ENCODE measurements at regions not wholly inside any gene's neighbourhood (a gene's known extent, or its start where the extent isn't known, plus 50 kb on each side); places are given as distances from the start of the nearest gene placed in this dataset.
A peak's percentile ranks its signal among the peaks of the same experiment; 100 is the strongest.

DNA sequence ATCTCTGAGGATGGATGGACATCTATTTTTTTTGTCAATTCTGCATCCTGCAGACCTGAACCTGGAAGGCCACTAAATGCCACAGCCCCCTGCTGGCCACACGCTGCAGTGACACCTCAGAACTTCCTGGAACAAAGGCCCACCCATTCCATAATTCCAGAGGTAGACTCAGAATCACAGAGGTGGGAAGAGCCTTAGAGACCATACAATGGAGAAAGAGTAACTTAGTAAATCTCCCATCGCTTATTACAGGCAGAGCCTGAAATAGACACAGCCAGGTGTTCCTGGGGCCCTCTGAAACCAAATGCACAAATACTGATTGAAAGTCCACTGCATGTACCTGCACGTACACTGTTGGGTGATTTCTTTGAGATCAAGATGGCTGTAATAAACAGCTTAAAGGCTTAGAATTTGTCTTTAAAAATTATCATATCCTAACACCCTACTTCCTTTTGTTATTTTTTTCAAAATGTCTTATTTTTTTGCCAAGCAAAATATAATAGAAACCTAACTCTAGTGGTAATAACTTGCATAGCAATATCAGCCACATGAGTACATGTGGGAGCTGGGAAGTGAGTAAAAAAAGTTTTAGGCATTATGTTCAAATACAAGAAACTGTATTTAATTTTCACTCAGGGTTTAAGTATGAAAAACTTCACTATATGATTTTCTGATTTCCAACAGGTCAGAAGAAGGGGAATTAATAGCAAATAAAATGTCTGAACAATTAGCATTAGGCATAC lies 62.7 kb downstream of the EOMES start:
- TF ChIP-seq, protein P1, sequence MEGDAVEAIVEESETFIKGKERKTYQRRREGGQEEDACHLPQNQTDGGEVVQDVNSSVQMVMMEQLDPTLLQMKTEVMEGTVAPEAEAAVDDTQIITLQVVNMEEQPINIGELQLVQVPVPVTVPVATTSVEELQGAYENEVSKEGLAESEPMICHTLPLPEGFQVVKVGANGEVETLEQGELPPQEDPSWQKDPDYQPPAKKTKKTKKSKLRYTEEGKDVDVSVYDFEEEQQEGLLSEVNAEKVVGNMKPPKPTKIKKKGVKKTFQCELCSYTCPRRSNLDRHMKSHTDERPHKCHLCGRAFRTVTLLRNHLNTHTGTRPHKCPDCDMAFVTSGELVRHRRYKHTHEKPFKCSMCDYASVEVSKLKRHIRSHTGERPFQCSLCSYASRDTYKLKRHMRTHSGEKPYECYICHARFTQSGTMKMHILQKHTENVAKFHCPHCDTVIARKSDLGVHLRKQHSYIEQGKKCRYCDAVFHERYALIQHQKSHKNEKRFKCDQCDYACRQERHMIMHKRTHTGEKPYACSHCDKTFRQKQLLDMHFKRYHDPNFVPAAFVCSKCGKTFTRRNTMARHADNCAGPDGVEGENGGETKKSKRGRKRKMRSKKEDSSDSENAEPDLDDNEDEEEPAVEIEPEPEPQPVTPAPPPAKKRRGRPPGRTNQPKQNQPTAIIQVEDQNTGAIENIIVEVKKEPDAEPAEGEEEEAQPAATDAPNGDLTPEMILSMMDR (IDR thresholded peaks at IDR 0.05) = peak; percentile 47 to 61 (median 60)
- TF ChIP-seq POLR2A (IDR thresholded peaks at IDR 0.05) = no peak

All from uterus (tissue), 2 donors.